H9 (cell line): ENCODE measurements at regions not wholly inside any gene's neighbourhood (a gene's known extent, or its start where the extent isn't known, plus 50 kb on each side); places are given as distances from the start of the nearest gene placed in this dataset.

Experiments used
- DNase-seq: peaks from one replicate; pipeline ENCODE4 v3.0.0-alpha.2; 2017
- H2AFZ ChIP-seq: one replicate; pipeline ENCODE4 v1.6.1; 2013; ENCODE audit warnings: mild to moderate bottlenecking, low read length, control low read depth, moderate library complexity
- H2AK5ac ChIP-seq: 2 replicates; pipeline ENCODE4 v1.6.1; 2013; ENCODE audit warnings: low read length, control low read depth, mixed read lengths; ENCODE audit not compliant: insufficient read length
- H2BK120ac ChIP-seq: one replicate; pipeline ENCODE4 v1.6.1; 2013; ENCODE audit warnings: low read depth, mild to moderate bottlenecking, low read length, control low read depth, inconsistent platforms; ENCODE audit not compliant: poor library complexity, severe bottlenecking
- H2BK12ac ChIP-seq: 2 replicates; pipeline ENCODE4 v1.6.1; 2013; ENCODE audit warnings: low read length, control low read depth, mixed read lengths, low read depth; ENCODE audit not compliant: insufficient read length
- H2BK15ac ChIP-seq: 2 replicates; pipeline ENCODE4 v1.6.1; 2013; ENCODE audit warnings: low read depth, low read length, control low read depth
- H2BK20ac ChIP-seq: one replicate; pipeline ENCODE4 v1.6.1; 2013; ENCODE audit warnings: low read depth, mild to moderate bottlenecking, low read length, control low read depth, inconsistent platforms; ENCODE audit not compliant: poor library complexity, severe bottlenecking
- H2BK5ac ChIP-seq: 2 replicates; pipeline ENCODE4 v1.6.1; 2013; ENCODE audit warnings: low read length, control low read depth, mixed read lengths; ENCODE audit not compliant: insufficient read length
- H3K14ac ChIP-seq: 2 replicates; pipeline ENCODE4 v1.6.1; 2013; ENCODE audit warnings: low read length, control low read depth; ENCODE audit not compliant: insufficient read depth
- H3K18ac ChIP-seq: 2 replicates; pipeline ENCODE4 v1.6.1; 2013; ENCODE audit warnings: low read depth, mild to moderate bottlenecking, mixed read lengths, low read length, control low read depth; ENCODE audit not compliant: insufficient read length
- H3K23ac ChIP-seq: 2 replicates; pipeline ENCODE4 v1.6.1; 2013; ENCODE audit warnings: low read length, control low read depth, mixed read lengths, low read depth; ENCODE audit not compliant: insufficient read length
- H3K23me2 ChIP-seq: 2 replicates; pipeline ENCODE4 v1.6.1; 2013; ENCODE audit warnings: low read depth, mild to moderate bottlenecking, mixed read lengths, low read length, control low read depth; ENCODE audit not compliant: insufficient read length, poor library complexity, severe bottlenecking
- H3K27ac ChIP-seq: 2 replicates; pipeline ENCODE4 v1.5.1; 2013; ENCODE audit warnings: low read length, control low read depth, mixed read lengths, low read depth; ENCODE audit not compliant: insufficient read length
- H3K27me3 ChIP-seq: 2 replicates; pipeline ENCODE4 v1.6.1; 2013; ENCODE audit warnings: low read length, control low read depth, inconsistent platforms; ENCODE audit not compliant: insufficient read depth
- H3K4ac ChIP-seq: 2 replicates; pipeline ENCODE4 v1.6.1; 2013; ENCODE audit warnings: low read depth, mild to moderate bottlenecking, control low read depth, inconsistent platforms, low read length, moderate library complexity
- H3K4me1 ChIP-seq: 2 replicates; pipeline ENCODE4 v1.6.1; 2013; ENCODE audit warnings: low read length, control low read depth, inconsistent platforms; ENCODE audit not compliant: insufficient read depth
- H3K4me2 ChIP-seq: 2 replicates; pipeline ENCODE4 v1.6.1; 2013; ENCODE audit warnings: low read length, control low read depth, mixed read lengths; ENCODE audit not compliant: insufficient read length, insufficient read depth
- H3K56ac ChIP-seq: 2 replicates; pipeline ENCODE4 v1.6.1; 2013; ENCODE audit warnings: low read depth, mild to moderate bottlenecking, mixed read lengths, low read length, control low read depth; ENCODE audit not compliant: insufficient read length
- H3K79me1 ChIP-seq: 2 replicates; pipeline ENCODE4 v1.6.1; 2013; ENCODE audit warnings: low read depth, mild to moderate bottlenecking, moderate library complexity, low read length, control low read depth, inconsistent platforms; ENCODE audit not compliant: insufficient read depth, poor library complexity, severe bottlenecking
- H3K79me2 ChIP-seq: 2 replicates; pipeline ENCODE4 v1.6.1; 2013; ENCODE audit warnings: low read length, control low read depth, inconsistent platforms; ENCODE audit not compliant: insufficient read depth
- H3K9ac ChIP-seq: 2 replicates; pipeline ENCODE4 v1.6.1; 2013; ENCODE audit warnings: low read length, control low read depth, mixed read lengths; ENCODE audit not compliant: insufficient read length; ENCODE audit errors: extremely low read depth
- H3K9me3 ChIP-seq: one replicate; pipeline ENCODE4 v1.6.1; 2013; ENCODE audit warnings: low read depth, low read length, inconsistent platforms; ENCODE audit not compliant: control insufficient read depth
- H3T11ph ChIP-seq: one replicate; pipeline ENCODE4 v1.6.1; 2013; ENCODE audit warnings: mild to moderate bottlenecking, low read length, control low read depth, inconsistent platforms
- H4K20me1 ChIP-seq: one replicate; pipeline ENCODE4 v1.6.1; 2013; ENCODE audit not compliant: control insufficient read depth, insufficient read length, insufficient read depth
- H4K5ac ChIP-seq: 2 replicates; pipeline ENCODE4 v1.6.1; 2013; ENCODE audit warnings: low read depth, mild to moderate bottlenecking, mixed read lengths, low read length, control low read depth; ENCODE audit not compliant: insufficient read length
- H4K8ac ChIP-seq: replicated peaks from 2 replicates; pipeline ENCODE4 v1.6.1; 2013; ENCODE audit warnings: low read length, control low read depth, mixed read lengths, low read depth; ENCODE audit not compliant: insufficient read length
- H4K91ac ChIP-seq: 2 replicates; pipeline ENCODE4 v1.6.1; 2013; ENCODE audit warnings: low read depth, mild to moderate bottlenecking, moderate library complexity, mixed read lengths, low read length, control low read depth; ENCODE audit not compliant: insufficient read length
- H3K27ac Mint-ChIP-seq, 3 experiments: 2 replicates in 2 of 3; 3 replicates in 1 of 3; pipeline ENCODE4 v1.8.0; 2020 to 2021; ENCODE audit warnings: mixed read lengths in 3 of 3, mild to moderate bottlenecking in 1 of 3, moderate library complexity in 1 of 3
- H3K27me3 Mint-ChIP-seq: 2 replicates; pipeline ENCODE4 v1.8.0; 2021; ENCODE audit warnings: low read depth, mild to moderate bottlenecking, moderate library complexity, mixed read lengths
- H3K36me3 Mint-ChIP-seq, 3 experiments: 2 replicates in 2 of 3; 3 replicates in 1 of 3; pipeline ENCODE4 v1.8.0; 2020 to 2021; ENCODE audit warnings: low read depth in 3 of 3, mixed read lengths in 3 of 3; ENCODE audit not compliant: insufficient read depth in 1 of 3
- H3K4me1 Mint-ChIP-seq, 2 experiments: 2 replicates each; pipeline ENCODE4 v1.8.0; 2020; ENCODE audit warnings: mixed read lengths in 2 of 2
- H3K4me3 Mint-ChIP-seq, 2 experiments: 2 replicates in 1 of 2; 3 replicates in 1 of 2; pipeline ENCODE4 v1.8.0; 2020 to 2021; ENCODE audit warnings: mild to moderate bottlenecking in 2 of 2, mixed read lengths in 2 of 2, moderate library complexity in 1 of 2
- H3K9me3 Mint-ChIP-seq, 2 experiments: 2 replicates in 1 of 2; 3 replicates in 1 of 2; pipeline ENCODE4 v1.8.0; 2020; ENCODE audit warnings: mild to moderate bottlenecking in 2 of 2, mixed read lengths in 2 of 2, moderate library complexity in 1 of 2
- CTCF ChIP-seq: fragments of 200-600 bp; sonication (generic); conservative IDR thresholded peaks from 3 replicates; pipeline ENCODE4 v1.8.0; 2021; ENCODE audit warnings: antibody characterized with exemption, mild to moderate bottlenecking

DNA sequence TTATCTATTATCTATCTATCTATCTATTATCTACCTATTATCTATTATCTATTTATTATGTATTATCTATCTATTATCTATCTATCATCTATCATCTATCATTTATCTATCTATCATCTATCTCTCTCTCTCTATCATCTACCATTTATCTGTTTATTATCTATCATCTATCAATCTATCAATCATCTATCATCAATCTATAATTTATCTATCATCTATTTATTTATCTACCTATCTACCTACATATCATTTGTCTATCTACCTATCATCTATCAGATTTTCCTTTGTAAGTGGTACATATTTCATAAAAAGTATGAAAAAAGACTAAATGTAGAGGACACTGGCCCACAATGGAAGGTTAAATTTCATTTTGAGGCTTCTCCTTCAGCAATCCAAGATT, 212.1 kb upstream of the EXOC2 start:
- Histone ChIP-seq H2BK5ac (no peak overlapping the region), H3K9me3 (no peaks in the 10 kb centered on the region), H2BK15ac (no peak overlapping the region), H2BK12ac (no peak overlapping the region), H3K4me1 (no peaks in the 10 kb centered on the region), H3K79me2 (no peaks in the 10 kb centered on the region), H3K27ac (no peak overlapping the region), H4K8ac (no peak overlapping the region), H3K4me2 (no peak overlapping the region), H3K23me2 (no peaks in the 10 kb centered on the region), H2BK20ac (no peak overlapping the region), H4K20me1 (no peaks in the 10 kb centered on the region), H2AK5ac (no peak overlapping the region), H2BK120ac (no peak overlapping the region), H4K91ac (no peak overlapping the region), H4K5ac (no peak overlapping the region), H3K4ac (no peak overlapping the region), H3K27me3 (no peaks in the 10 kb centered on the region), H3T11ph (no peak overlapping the region), H3K79me1 (no peaks in the 10 kb centered on the region), H3K14ac (no peak overlapping the region), H2AFZ (no peak overlapping the region), H3K18ac (no peak overlapping the region), H3K23ac (no peak overlapping the region), H3K56ac (no peak overlapping the region), H3K9ac (no peak overlapping the region)
- Mint-ChIP-seq H3K36me3 (no peaks in the 10 kb centered on the region), H3K27me3 (peaks cover 6% of the 10 kb centered on the region), H3K4me1 (peaks cover 4% of the 10 kb centered on the region in 2 experiments), H3K4me3 (no peak overlapping the region), H3K27ac (no peak overlapping the region), H3K9me3 (peaks cover 0 to 3% of the 10 kb centered on the region in 2 experiments; a peak in 3 of 5 replicates)
- no peak for TF ChIP-seq CTCF
- DNase-seq, result no peak
